ENCODE measurements at regions not wholly inside any gene's neighbourhood (a gene's known extent, or its start where the extent isn't known, plus 50 kb on each side); places are given as distances from the start of the nearest gene placed in this dataset.

GRCh38 chr22:34998921-34999320 is 67.0 kb upstream of the ISX start:
- POLR2A ChIA-PET: no interaction called here
- intact Hi-C loops (cut with micrococcal nuclease): no loop called here

More at GRCh38 chr22:34998921-34999320, 67.0 kb upstream of the ISX start:
- BruUV-seq (replicated peaks): no TSS peak
- Histone ChIP-seq H3K4me1 (ENCODE audit: control insufficient read depth, extremely low read depth, insufficient read depth, low read length) (no peaks in the 10 kb centered on the region), H4K20me1 (replicated peaks; ENCODE audit: control insufficient read depth, extremely low read depth, insufficient read depth, low read length) (no peaks in the 10 kb centered on the region), H3K9me3 (replicated peaks; ENCODE audit: control insufficient read depth, insufficient read depth, low read length) (peaks cover 2% of the 10 kb centered on the region), H3K4me2 (ENCODE audit: insufficient read depth, low read length) (no peak overlapping the region), H3K27ac (ENCODE audit: insufficient read depth, low read depth, low read length) (no peak overlapping the region), H3K36me3 (ENCODE audit: control insufficient read depth in 2 of 2, extremely low read depth in 1 of 2, insufficient read depth in 2 of 2, low read length in 2 of 2) (no peaks in the 10 kb centered on the region), H3K9ac (replicated peaks; ENCODE audit: extremely low read depth, insufficient read depth, low read length) (no peak overlapping the region), H2AFZ (ENCODE audit: low read depth, low read length) (no peak overlapping the region), H3K9me1 (replicated peaks; ENCODE audit: control insufficient read depth, extremely low read depth, insufficient read depth, low read length) (no peaks in the 10 kb centered on the region), H3K79me2 (ENCODE audit: control insufficient read depth, insufficient read depth, low read length) (no peaks in the 10 kb centered on the region), H3K4me3 (replicated peaks in 1 of 3; ENCODE audit: insufficient read depth in 1 of 3, low read depth in 1 of 3, low read length in 3 of 3) (no peak overlapping the region), H3K27me3 (ENCODE audit: control insufficient read depth in 2 of 2, insufficient read depth in 2 of 2, low read length in 2 of 2) (no peaks in the 10 kb centered on the region)
- dilution Hi-C loops (cut with MboI; ENCODE audit: extremely low pct_ligation_motif_present, low sequenced_read_pairs): no loop called here
- no peak for TF ChIP-seq MYC (IDR thresholded peaks at IDR 0.05; ENCODE audit: low read depth, low read length)
- TF ChIP-seq JUN (IDR thresholded peaks at IDR 0.05; ENCODE audit: borderline replicate concordance, insufficient read depth, insufficient read length, low read depth): no peak
- TF ChIP-seq, protein P1, sequence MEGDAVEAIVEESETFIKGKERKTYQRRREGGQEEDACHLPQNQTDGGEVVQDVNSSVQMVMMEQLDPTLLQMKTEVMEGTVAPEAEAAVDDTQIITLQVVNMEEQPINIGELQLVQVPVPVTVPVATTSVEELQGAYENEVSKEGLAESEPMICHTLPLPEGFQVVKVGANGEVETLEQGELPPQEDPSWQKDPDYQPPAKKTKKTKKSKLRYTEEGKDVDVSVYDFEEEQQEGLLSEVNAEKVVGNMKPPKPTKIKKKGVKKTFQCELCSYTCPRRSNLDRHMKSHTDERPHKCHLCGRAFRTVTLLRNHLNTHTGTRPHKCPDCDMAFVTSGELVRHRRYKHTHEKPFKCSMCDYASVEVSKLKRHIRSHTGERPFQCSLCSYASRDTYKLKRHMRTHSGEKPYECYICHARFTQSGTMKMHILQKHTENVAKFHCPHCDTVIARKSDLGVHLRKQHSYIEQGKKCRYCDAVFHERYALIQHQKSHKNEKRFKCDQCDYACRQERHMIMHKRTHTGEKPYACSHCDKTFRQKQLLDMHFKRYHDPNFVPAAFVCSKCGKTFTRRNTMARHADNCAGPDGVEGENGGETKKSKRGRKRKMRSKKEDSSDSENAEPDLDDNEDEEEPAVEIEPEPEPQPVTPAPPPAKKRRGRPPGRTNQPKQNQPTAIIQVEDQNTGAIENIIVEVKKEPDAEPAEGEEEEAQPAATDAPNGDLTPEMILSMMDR (IDR thresholded peaks at IDR 0.05; ENCODE audit: extremely low read depth in 1 of 2, insufficient read depth in 1 of 2, low read depth in 1 of 2, low read length in 2 of 2): no peak
- no peak for TF ChIP-seq EZH2 (IDR thresholded peaks at IDR 0.05; ENCODE audit: borderline replicate concordance, low read depth, low read length, severe bottlenecking)
- no peak for TF ChIP-seq GATA2 (IDR thresholded peaks at IDR 0.05; ENCODE audit: insufficient read depth, insufficient read length, low read depth, low read length)
- TF ChIP-seq MAX (IDR thresholded peaks at IDR 0.05; ENCODE audit: insufficient read depth, insufficient read length): no peak
- no peak for TF ChIP-seq POLR2AphosphoS5 (IDR thresholded peaks at IDR 0.05; ENCODE audit: insufficient read depth, low read depth, low read length)
- no peak for TF ChIP-seq POLR2A (IDR thresholded peaks at IDR 0.05; ENCODE audit: low read depth, low read length)
- TF ChIP-seq FOS (IDR thresholded peaks at IDR 0.05; ENCODE audit: borderline replicate concordance, insufficient read depth, low read length): no peak
- no peak for FAIRE-seq
- DNase-seq (ENCODE audit: low read depth, low spot score): no peak
- CTCF ChIA-PET: no interaction called here

Data from endothelial cell of umbilical vein (primary cell).